Pancreas (tissue), 10 donors: ENCODE measurements at regions not wholly inside any gene's neighbourhood (a gene's known extent, or its start where the extent isn't known, plus 50 kb on each side); places are given as distances from the start of the nearest gene placed in this dataset.

Experiments
- ATAC-seq, 4 donors: fragments of 200-7000 bp; cut with Tn5 transposase; one replicate each; pipeline versions ENCODE4 v1.8.0 to v1.9.1; 2020; ENCODE audit warnings: mild to moderate bottlenecking in 4 of 4, moderate library complexity in 4 of 4
- DNase-seq, 6 donors: peaks; one replicate each; pipeline ENCODE4 v3.0.0-alpha.2; 2020
- FAIRE-seq: peaks from 2 replicates; lab custom pipeline; 2012; peaks lifted over from hg19 to GRCh38; lab: Jason Lieb, UNC
- H3K27ac ChIP-seq, 4 donors: fragments of 200-600 bp; sonication (generic); 1 replicate in 3 of 4; 2 replicates in 1 of 4; pipeline versions ENCODE4 v1.5.0 to v1.8.0; 2020
- H3K27me3 ChIP-seq, 4 donors: fragments of 200-600 bp; one replicate each; pipeline ENCODE4 v1.8.0; 2021
- H3K36me3 ChIP-seq, 3 donors: fragments of 200-600 bp; sonication (generic) in 1 of 3; one replicate each; pipeline versions ENCODE4 v1.5.0 to v1.8.0; 2020 to 2021
- H3K4me1 ChIP-seq, 3 donors: fragments of 200-600 bp; one replicate each; pipeline ENCODE4 v1.8.0; 2021
- H3K4me3 ChIP-seq, 4 donors: fragments of 200-600 bp; sonication (generic) in 2 of 4; one replicate each; pipeline versions ENCODE4 v1.5.0 to v1.8.0; 2020 to 2021
- H3K9me3 ChIP-seq, 4 donors: fragments of 200-600 bp; one replicate each; pipeline ENCODE4 v1.8.0; 2021
- WGBS, 2 donors: extraction: QIAGEN DNeasy Blood & Tissue Kit; methylation state at CpG; one replicate each; pipeline ENCODE4 v1.1.7; 2013; 5-methylcytosine and 5-hydroxymethylcytosine counted together
- intact Hi-C, 3 donors: fragments of 100-400 bp; cut with DNase I; formaldehyde crosslinking; loops; one replicate each; pipeline versions ENCODE4 v1.11.1 to v1.14.2; 2022
- TF ChIP-seq, protein P1 (sequence below), 4 donors: fragments of 200-600 bp; sonication (generic) in 3 of 4; IDR thresholded peaks; one replicate each; pipeline versions ENCODE4 v1.5.0 to v1.8.0; 2021; ENCODE audit warnings: antibody characterized with exemption in 4 of 4
- donor health status: healthy with polysubstance abuse.
- donor health status: DM: no; HTN: no; CAD: no; lungs with moderate emphysema.
- donor health status: DM: no; HTN: no; CAD: no.
- donor health status: control.
- donor health status: control.
- donor health status: Bipolar disorder and iron deficiency.
- donor health status: DM: yes; HTN: yes; CAD: no.
- donor health status: DM: no; HTN: no; CAD: no.
- donor health status: DM: no; HTN: no; CAD: no.
- donor health status: DM: yes; HTN: yes; CAD: no.

- TF ChIP-seq, protein P1, sequence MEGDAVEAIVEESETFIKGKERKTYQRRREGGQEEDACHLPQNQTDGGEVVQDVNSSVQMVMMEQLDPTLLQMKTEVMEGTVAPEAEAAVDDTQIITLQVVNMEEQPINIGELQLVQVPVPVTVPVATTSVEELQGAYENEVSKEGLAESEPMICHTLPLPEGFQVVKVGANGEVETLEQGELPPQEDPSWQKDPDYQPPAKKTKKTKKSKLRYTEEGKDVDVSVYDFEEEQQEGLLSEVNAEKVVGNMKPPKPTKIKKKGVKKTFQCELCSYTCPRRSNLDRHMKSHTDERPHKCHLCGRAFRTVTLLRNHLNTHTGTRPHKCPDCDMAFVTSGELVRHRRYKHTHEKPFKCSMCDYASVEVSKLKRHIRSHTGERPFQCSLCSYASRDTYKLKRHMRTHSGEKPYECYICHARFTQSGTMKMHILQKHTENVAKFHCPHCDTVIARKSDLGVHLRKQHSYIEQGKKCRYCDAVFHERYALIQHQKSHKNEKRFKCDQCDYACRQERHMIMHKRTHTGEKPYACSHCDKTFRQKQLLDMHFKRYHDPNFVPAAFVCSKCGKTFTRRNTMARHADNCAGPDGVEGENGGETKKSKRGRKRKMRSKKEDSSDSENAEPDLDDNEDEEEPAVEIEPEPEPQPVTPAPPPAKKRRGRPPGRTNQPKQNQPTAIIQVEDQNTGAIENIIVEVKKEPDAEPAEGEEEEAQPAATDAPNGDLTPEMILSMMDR (IDR thresholded peaks at IDR 0.05) = no peak
- intact Hi-C loops = no loop called here
- WGBS, 2 donors = 37 to 43% methylated on average over 1 of the region's 1 CpG
- Histone ChIP-seq H3K9me3 (no peaks in the 10 kb centered on the region), H3K4me1 (no peaks in the 10 kb centered on the region), H3K4me3 (no peak overlapping the region), H3K27me3 (no peaks in the 10 kb centered on the region), H3K27ac (no peak overlapping the region), H3K36me3 (no peaks in the 10 kb centered on the region)
- ATAC-seq (no peak), DNase-seq (no peak), FAIRE-seq (no peak)
Observed at GRCh38 chr2:124967325-124967724, 942.2 kb downstream of the CNTNAP5 start.

- intact Hi-C loops = no loop called here
- TF ChIP-seq, protein P1 (IDR thresholded peaks at IDR 0.05) = no peak
- FAIRE-seq = no peak
- no peak for DNase-seq
- Histone ChIP-seq H3K27me3 (no peaks in the 10 kb centered on the region), H3K9me3 (no peaks in the 10 kb centered on the region), H3K4me3 (no peak overlapping the region), H3K27ac (no peak overlapping the region), H3K4me1 (no peaks in the 10 kb centered on the region), H3K36me3 (no peaks in the 10 kb centered on the region)
- WGBS, 2 donors = 88% methylated on average over 2 of the region's 2 CpGs
- no peak for ATAC-seq
Observed at GRCh38 chr2:124970030-124970429, 944.9 kb downstream of the CNTNAP5 start.

- H3K27me3 ChIP-seq = no peaks in the 10 kb centered on the region
- WGBS, 2 donors = 29 to 41% methylated on average over 1 of the region's 1 CpG
- TF ChIP-seq, protein P1 (IDR thresholded peaks at IDR 0.05) = no peak
- no peak for DNase-seq
- no peaks in the 10 kb centered on the region for H3K36me3 ChIP-seq
- no peak overlapping the region for H3K27ac ChIP-seq
- intact Hi-C loops = no loop called here
- no peak for FAIRE-seq
- H3K9me3 ChIP-seq = no peaks in the 10 kb centered on the region
- H3K4me1 ChIP-seq = no peaks in the 10 kb centered on the region
- no peak overlapping the region for H3K4me3 ChIP-seq
- ATAC-seq = peak in 3 of 4 donors; percentile 26 to 68 (median 32)
Observed at GRCh38 chr2:124973396-124973795, 948.3 kb downstream of the CNTNAP5 start.

GRCh38 chr2:124975224-124975623 lies 950.1 kb downstream of the CNTNAP5 start:
- DNase-seq (no peak), FAIRE-seq (no peak), ATAC-seq (no peak)
- Histone ChIP-seq H3K4me1 (no peaks in the 10 kb centered on the region), H3K27me3 (no peaks in the 10 kb centered on the region), H3K27ac (no peak overlapping the region), H3K4me3 (no peak overlapping the region), H3K9me3 (no peaks in the 10 kb centered on the region), H3K36me3 (no peaks in the 10 kb centered on the region)
- WGBS, 2 donors = 70 to 79% methylated on average over 3 of the region's 3 CpGs
- intact Hi-C loops = no loop called here
- TF ChIP-seq, protein P1 (IDR thresholded peaks at IDR 0.05) = no peak

DNA sequence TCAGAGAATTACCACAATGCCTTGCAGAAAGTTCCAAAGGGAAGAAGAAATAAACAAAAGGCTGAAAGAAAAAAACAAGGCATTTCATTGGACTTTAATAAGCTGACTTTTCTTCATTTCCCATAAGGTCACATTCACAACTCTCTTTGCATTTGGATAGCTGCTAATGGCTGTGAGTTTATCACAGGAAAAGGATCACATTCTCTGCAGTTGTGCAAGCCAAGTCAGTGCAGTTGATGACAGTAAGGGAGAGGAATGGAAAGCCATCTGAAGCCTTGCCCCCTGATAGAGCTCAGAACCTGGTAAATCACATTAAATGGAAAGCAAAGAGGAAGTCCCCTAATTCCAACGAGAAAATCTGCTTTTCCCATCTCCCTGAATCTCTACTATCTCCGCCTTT lies 950.6 kb downstream of the CNTNAP5 start:
- TF ChIP-seq, protein P1 (IDR thresholded peaks at IDR 0.05) = no peak
- Histone ChIP-seq H3K36me3 (no peaks in the 10 kb centered on the region), H3K27me3 (no peaks in the 10 kb centered on the region), H3K27ac (no peak overlapping the region), H3K4me3 (no peak overlapping the region), H3K9me3 (no peaks in the 10 kb centered on the region), H3K4me1 (no peaks in the 10 kb centered on the region)
- WGBS, 2 donors = 65 to 77% methylated on average over 2 of the region's 2 CpGs
- no peak for ATAC-seq
- no peak for FAIRE-seq
- intact Hi-C loops = no loop called here
- DNase-seq = no peak
